SK-N-SH (cell line): ENCODE measurements at regions not wholly inside any gene's neighbourhood (a gene's known extent, or its start where the extent isn't known, plus 50 kb on each side); places are given as distances from the start of the nearest gene placed in this dataset.

Source experiments
- CTCF ChIA-PET: fragments of 300-600, 350-600 bp; formaldehyde crosslinking; extraction: SDS; loops from one replicate; lab custom pipeline; 2021; lab: Yijun Ruan, JAX
- POLR2A ChIA-PET: fragments of 350-600 bp; sonication (Branson Sonifier 250); formaldehyde crosslinking; extraction: SDS; loops from one replicate; lab custom pipeline; 2020; ENCODE audit warnings: antibody characterized with exemption, inconsistent platforms; lab: Yijun Ruan, JAX
- DNase-seq: peaks from one replicate; pipeline ENCODE4 v3.0.0; 2012
- H2AFZ ChIP-seq: fragments of 200-600 bp; sonication (generic); 2 replicates; pipeline ENCODE4 v1.8.1; 2016; ENCODE audit warnings: antibody characterized with exemption, mild to moderate bottlenecking, low read depth
- H3F3A ChIP-seq: fragments of 200-600 bp; sonication (generic); replicated peaks from 2 replicates; pipeline ENCODE3; 2016; ENCODE audit warnings: antibody characterized with exemption, mild to moderate bottlenecking; ENCODE audit not compliant: insufficient read depth
- H3K27ac ChIP-seq, 2 experiments: fragments of 200-500 bp in 1 of 2; fragments of 200-600 bp in 1 of 2; sonication (Bioruptor generic) in 1 of 2; sonication (generic), shearing (Covaris generic) in 1 of 2; 2 replicates each; pipeline versions ENCODE4 v1.5.1 to v1.6.1; 2014 to 2016; ENCODE audit warnings: low read depth in 2 of 2, inconsistent platforms in 1 of 2, low read length in 1 of 2, mild to moderate bottlenecking in 1 of 2, mixed read lengths in 1 of 2
- H3K27me3 ChIP-seq: fragments of 200-600 bp; sonication (generic), shearing (Covaris generic); 2 replicates; pipeline ENCODE4 v1.6.1; 2016; ENCODE audit warnings: mixed run types; ENCODE audit not compliant: insufficient read depth
- H3K36me3 ChIP-seq, 2 experiments: fragments of 200-500 bp in 1 of 2; fragments of 200-600 bp in 1 of 2; sonication (Bioruptor generic) in 1 of 2; sonication (generic) in 1 of 2; replicated peaks in 1 of 2; 2 replicates each; pipeline versions ENCODE3 to v1.5.1; 2014 to 2016; ENCODE audit warnings: low read length in 1 of 2, mild to moderate bottlenecking in 1 of 2; ENCODE audit not compliant: insufficient read depth in 2 of 2, control insufficient read depth in 1 of 2
- H3K4me1 ChIP-seq, 2 experiments: fragments of 200-500 bp in 1 of 2; fragments of 200-600 bp in 1 of 2; sonication (Bioruptor generic) in 1 of 2; sonication (generic), shearing (Covaris generic) in 1 of 2; 2 replicates each; pipeline versions ENCODE4 v1.5.1 to v1.6.1; 2014 to 2016; ENCODE audit warnings: low read depth in 1 of 2, low read length in 1 of 2, mixed run types in 1 of 2; ENCODE audit not compliant: insufficient read depth in 2 of 2, control insufficient read depth in 1 of 2
- H3K4me2 ChIP-seq: fragments of 200-600 bp; sonication (generic), shearing (Covaris generic); 2 replicates; pipeline ENCODE4 v1.6.1; 2017; ENCODE audit warnings: mixed run types
- H3K4me3 ChIP-seq, 2 experiments: fragments of 200-500 bp in 1 of 2; fragments of 200-600 bp in 1 of 2; sonication (Bioruptor generic) in 1 of 2; sonication (generic), shearing (Covaris generic) in 1 of 2; 2 replicates each; pipeline versions ENCODE4 v1.5.1 to v1.8.1; 2014 to 2016; ENCODE audit warnings: low read depth in 2 of 2, inconsistent platforms in 1 of 2, low read length in 1 of 2, mild to moderate bottlenecking in 1 of 2, mixed read lengths in 1 of 2, moderate library complexity in 1 of 2
- H3K79me2 ChIP-seq: fragments of 200-600 bp; sonication (generic); 2 replicates; pipeline ENCODE4 v1.8.1; 2017; ENCODE audit warnings: mild to moderate bottlenecking; ENCODE audit not compliant: insufficient read depth
- H3K9ac ChIP-seq: fragments of 200-600 bp; sonication (generic); 2 replicates; pipeline ENCODE4 v1.6.1; 2017; ENCODE audit warnings: mixed run types
- H3K9me2 ChIP-seq: fragments of 200-600 bp; sonication (generic); 2 replicates; pipeline ENCODE4 v1.6.1; 2017; ENCODE audit warnings: mixed run types
- H3K9me3 ChIP-seq: fragments of 200-600 bp; sonication (generic); 2 replicates; pipeline ENCODE4 v1.6.1; 2017; ENCODE audit warnings: mixed run types, mild to moderate bottlenecking, moderate library complexity
- H4K20me1 ChIP-seq: fragments of 200-600 bp; sonication (generic); 2 replicates; pipeline ENCODE4 v1.6.1; 2017; ENCODE audit warnings: mild to moderate bottlenecking, mixed run types; ENCODE audit not compliant: insufficient read depth
- CTCF ChIP-seq: fragments of 200-600 bp; sonication (generic); IDR thresholded peaks from 2 replicates; pipeline ENCODE4 v1.6.1; 2017; ENCODE audit warnings: antibody characterized with exemption, mild to moderate bottlenecking, moderate library complexity
- EP300 ChIP-seq, 2 experiments: IDR thresholded peaks; 2 replicates each; pipeline versions ENCODE4 v1.4.0 to v1.6.1; 2012; ENCODE audit warnings: borderline replicate concordance in 1 of 2, low read depth in 1 of 2, low read length in 1 of 2
- EZH2phosphoT487 ChIP-seq: fragments of 200-600 bp; sonication (generic); IDR thresholded peaks from 2 replicates; pipeline ENCODE4 v1.6.1; 2017; ENCODE audit warnings: low read depth, mixed run types, mild to moderate bottlenecking, antibody characterized with exemption, moderate library complexity, borderline replicate concordance
- FOXM1 ChIP-seq: IDR thresholded peaks from 2 replicates; pipeline ENCODE4 v1.4.0; 2012; ENCODE audit warnings: low read depth, mild to moderate bottlenecking
- GATA2 ChIP-seq: sonication (generic); formaldehyde crosslinking; IDR thresholded peaks from 2 replicates; pipeline ENCODE4 v1.5.0; 2020; ENCODE audit warnings: mild to moderate bottlenecking, missing genetic modification reagents
- IRF3 ChIP-seq: fragments of 150-350 bp; IDR thresholded peaks from 2 replicates; pipeline ENCODE4 v1.6.1; 2016; ENCODE audit warnings: mild to moderate bottlenecking, low read depth, low read length
- MEF2A ChIP-seq: IDR thresholded peaks from 2 replicates; pipeline ENCODE4 v1.4.0; 2012; ENCODE audit warnings: low read depth, borderline replicate concordance
- MXI1 ChIP-seq: IDR thresholded peaks from 2 replicates; pipeline ENCODE4 v1.6.1; 2012; ENCODE audit warnings: mild to moderate bottlenecking, low read depth, low read length, improper control_type of control experiment
- NFIC ChIP-seq: IDR thresholded peaks from 2 replicates; pipeline ENCODE4 v1.4.0; 2012; ENCODE audit warnings: borderline replicate concordance
- POLR2AphosphoS5 ChIP-seq: IDR thresholded peaks from 2 replicates; pipeline ENCODE4 v1.6.1; 2012; ENCODE audit warnings: low read depth, low read length
- RAD21 ChIP-seq: IDR thresholded peaks from 2 replicates; pipeline ENCODE4 v1.6.1; 2012; ENCODE audit warnings: mild to moderate bottlenecking, low read length
- RCOR1 ChIP-seq: fragments of 150-350 bp; IDR thresholded peaks from 2 replicates; pipeline ENCODE4 v1.6.1; 2017; ENCODE audit warnings: antibody characterized with exemption, low read length
- REST ChIP-seq: IDR thresholded peaks from 2 replicates; pipeline ENCODE4 v1.6.1; 2012; ENCODE audit warnings: mild to moderate bottlenecking, low read depth, low read length, moderate library complexity
- SIN3A ChIP-seq: IDR thresholded peaks from 2 replicates; pipeline ENCODE4 v1.6.1; 2012; ENCODE audit warnings: low read depth, mild to moderate bottlenecking, low read length, moderate library complexity, borderline replicate concordance
- SMC3 ChIP-seq: IDR thresholded peaks from 2 replicates; pipeline ENCODE4 v1.6.1; 2012; ENCODE audit warnings: low read depth, low read length, improper control_type of control experiment
- TCF12 ChIP-seq: IDR thresholded peaks from 2 replicates; pipeline ENCODE4 v1.4.0; 2012
- TEAD4 ChIP-seq: IDR thresholded peaks from 2 replicates; pipeline ENCODE4 v1.4.0; 2012; ENCODE audit warnings: mild to moderate bottlenecking, borderline replicate concordance; ENCODE audit not compliant: insufficient read depth
- USF2 ChIP-seq: fragments of 150-350 bp; IDR thresholded peaks from 2 replicates; pipeline ENCODE4 v1.6.1; 2017; ENCODE audit warnings: antibody characterized with exemption, low read length, low read depth, borderline replicate concordance
- YY1 ChIP-seq: IDR thresholded peaks from 2 replicates; pipeline ENCODE4 v1.4.0; 2012; ENCODE audit warnings: low read depth, mild to moderate bottlenecking

- Histone ChIP-seq H3K36me3 (no peaks in the 10 kb centered on the region), H2AFZ (no peak overlapping the region), H3F3A (no peaks in the 10 kb centered on the region), H3K9me2 (no peaks in the 10 kb centered on the region), H3K9ac (no peak overlapping the region), H3K9me3 (no peaks in the 10 kb centered on the region), H4K20me1 (no peaks in the 10 kb centered on the region), H3K4me3 (no peak overlapping the region), H3K79me2 (no peaks in the 10 kb centered on the region), H3K27ac (peak overlapping the region in 1 of 2 experiments; percentile 22; a peak in 1 of 4 replicates), H3K4me2 (no peak overlapping the region), H3K27me3 (no peaks in the 10 kb centered on the region), H3K4me1 (no peaks in the 10 kb centered on the region)
- ChIA-PET CTCF (no interaction called here), POLR2A (no interaction called here)
- no peak for DNase-seq
- TF ChIP-seq SMC3 (no peak), RAD21 (no peak), USF2 (no peak), MXI1 (no peak), SIN3A (no peak), TCF12 (no peak), NFIC (no peak), POLR2AphosphoS5 (no peak), EZH2phosphoT487 (no peak), EP300 (IDR thresholded peaks at IDR 0.05; ENCODE audit: borderline replicate concordance in 1 of 2, low read depth in 1 of 2, low read length in 1 of 2) (no peak), FOXM1 (no peak), MEF2A (no peak), TEAD4 (no peak), CTCF (no peak), GATA2 (no peak), RCOR1 (no peak), REST (no peak), YY1 (no peak), IRF3 (no peak)
Measured at GRCh38 chr6:24019393-24019792, 106.6 kb upstream of the NRSN1 start.
